ENCODE measurements at regions not wholly inside any gene's neighbourhood (a gene's known extent, or its start where the extent isn't known, plus 50 kb on each side); places are given as distances from the start of the nearest gene placed in this dataset.
A peak's percentile ranks its signal among the peaks of the same experiment; 100 is the strongest.

- Histone ChIP-seq H3K36me3 (replicated peaks in 1 of 2; ENCODE audit: control insufficient read depth in 2 of 2, insufficient read depth in 2 of 2, low read length in 2 of 2) (no peaks in the 10 kb centered on the region), H3K18ac (ENCODE audit: low read length) (no peak overlapping the region), H3K79me1 (ENCODE audit: low read depth, low read length) (no peaks in the 10 kb centered on the region), H2BK12ac (ENCODE audit: low read length) (no peak overlapping the region), H2BK15ac (ENCODE audit: low read length) (no peak overlapping the region), H3K4me3 (ENCODE audit: low read length in 2 of 2) (no peak overlapping the region), H3K4me2 (ENCODE audit: insufficient read depth, low read length, poor library complexity, severe bottlenecking) (no peak overlapping the region), H2BK120ac (ENCODE audit: low read depth, low read length) (no peak overlapping the region), H2AK5ac (ENCODE audit: low read depth, low read length) (no peak overlapping the region), H3K14ac (ENCODE audit: low read length) (no peak overlapping the region), H2BK5ac (ENCODE audit: low read length) (no peak overlapping the region), H3K4ac (ENCODE audit: low read length) (no peak overlapping the region), H3K4me1 (ENCODE audit: control insufficient read depth in 2 of 2, insufficient read depth in 1 of 2, low read depth in 1 of 2, low read length in 2 of 2) (peaks cover 0 to 4% of the 10 kb centered on the region in 2 donors), H4K8ac (ENCODE audit: low read depth, low read length) (no peak overlapping the region), H3K27me3 (ENCODE audit: control insufficient read depth in 3 of 3, insufficient read depth in 3 of 3, low read depth in 1 of 3, low read length in 3 of 3) (no peaks in the 10 kb centered on the region), H4K91ac (ENCODE audit: low read depth, low read length, poor library complexity) (no peak overlapping the region), H2AFZ (ENCODE audit: low read length) (no peak overlapping the region), H3K9ac (ENCODE audit: low read depth, low read length, poor library complexity) (no peak overlapping the region), H3K27ac (replicated peaks; ENCODE audit: low read length) (no peak overlapping the region), H3K9me3 (replicated peaks in 1 of 2; ENCODE audit: control insufficient read depth in 2 of 2, insufficient read depth in 1 of 2, low read depth in 1 of 2, low read length in 2 of 2) (no peaks in the 10 kb centered on the region), H3K23ac (ENCODE audit: low read depth, low read length, poor library complexity) (no peak overlapping the region)
- no peak for DNase-seq (ENCODE audit: low spot score)
- no CpG with 5 or more reads among the region's 3 CpGs for WGBS, 2 donors (ENCODE audit: extremely low coverage in 2 of 2, insufficient read length in 2 of 2, insufficient replicate concordance in 1 of 2)
Observed at GRCh38 chr15:53080484-53080883, 290.3 kb upstream of the ONECUT1 start.

- no peak overlapping the region for H2AFZ ChIP-seq (ENCODE audit: low read length)
- H3K36me3 ChIP-seq (replicated peaks in 1 of 2; ENCODE audit: control insufficient read depth in 2 of 2, insufficient read depth in 2 of 2, low read length in 2 of 2), result no peaks in the 10 kb centered on the region
- H2AK5ac ChIP-seq (ENCODE audit: low read depth, low read length), result no peak overlapping the region
- no peak overlapping the region for H3K27ac ChIP-seq (replicated peaks; ENCODE audit: low read length)
- H3K14ac ChIP-seq (ENCODE audit: low read length), result no peak overlapping the region
- no peak overlapping the region for H3K23ac ChIP-seq (ENCODE audit: low read depth, low read length, poor library complexity)
- H3K4ac ChIP-seq (ENCODE audit: low read length), result no peak overlapping the region
- no peak for DNase-seq (ENCODE audit: low spot score)
- H2BK12ac ChIP-seq (ENCODE audit: low read length), result no peak overlapping the region
- no peak overlapping the region for H3K4me3 ChIP-seq (ENCODE audit: low read length in 2 of 2)
- no peak overlapping the region for H3K18ac ChIP-seq (ENCODE audit: low read length)
- no peak overlapping the region for H3K4me2 ChIP-seq (ENCODE audit: insufficient read depth, low read length, poor library complexity, severe bottlenecking)
- H2BK5ac ChIP-seq (ENCODE audit: low read length), result no peak overlapping the region
- WGBS, 2 donors (ENCODE audit: extremely low coverage in 2 of 2, insufficient read length in 2 of 2, insufficient replicate concordance in 1 of 2), result no CpG with 5 or more reads among the region's 3 CpGs
- peaks cover 0 to 7% of the 10 kb centered on the region in 2 donors for H3K4me1 ChIP-seq (ENCODE audit: control insufficient read depth in 2 of 2, insufficient read depth in 1 of 2, low read depth in 1 of 2, low read length in 2 of 2)
- H3K79me1 ChIP-seq (ENCODE audit: low read depth, low read length), result no peaks in the 10 kb centered on the region
- no peak overlapping the region for H2BK15ac ChIP-seq (ENCODE audit: low read length)
- H2BK120ac ChIP-seq (ENCODE audit: low read depth, low read length), result no peak overlapping the region
- no peak overlapping the region for H3K9ac ChIP-seq (ENCODE audit: low read depth, low read length, poor library complexity)
- no peak overlapping the region for H4K91ac ChIP-seq (ENCODE audit: low read depth, low read length, poor library complexity)
- H3K27me3 ChIP-seq (ENCODE audit: control insufficient read depth in 3 of 3, insufficient read depth in 3 of 3, low read depth in 1 of 3, low read length in 3 of 3), result no peaks in the 10 kb centered on the region
- H3K9me3 ChIP-seq (replicated peaks in 1 of 2; ENCODE audit: control insufficient read depth in 2 of 2, insufficient read depth in 1 of 2, low read depth in 1 of 2, low read length in 2 of 2), result no peaks in the 10 kb centered on the region
- no peak overlapping the region for H4K8ac ChIP-seq (ENCODE audit: low read depth, low read length)
Observed at GRCh38 chr15:53074221-53074620, 284.1 kb upstream of the ONECUT1 start.

GRCh38 chr15:53072077-53072476 is 281.9 kb upstream of the ONECUT1 start:
- H2BK12ac ChIP-seq (ENCODE audit: low read length), result no peak overlapping the region
- no peaks in the 10 kb centered on the region for H3K79me1 ChIP-seq (ENCODE audit: low read depth, low read length)
- no peak overlapping the region for H4K91ac ChIP-seq (ENCODE audit: low read depth, low read length, poor library complexity)
- H3K4me1 ChIP-seq (ENCODE audit: control insufficient read depth in 2 of 2, insufficient read depth in 1 of 2, low read depth in 1 of 2, low read length in 2 of 2), result peaks cover 0 to 7% of the 10 kb centered on the region in 2 donors
- no peak overlapping the region for H3K4me2 ChIP-seq (ENCODE audit: insufficient read depth, low read length, poor library complexity, severe bottlenecking)
- no peak overlapping the region for H3K18ac ChIP-seq (ENCODE audit: low read length)
- H2BK15ac ChIP-seq (ENCODE audit: low read length), result no peak overlapping the region
- no peak overlapping the region for H3K23ac ChIP-seq (ENCODE audit: low read depth, low read length, poor library complexity)
- WGBS, 2 donors (ENCODE audit: extremely low coverage in 2 of 2, insufficient read length in 2 of 2, insufficient replicate concordance in 1 of 2), result no CpG with 5 or more reads among the region's 3 CpGs
- H3K27me3 ChIP-seq (ENCODE audit: control insufficient read depth in 3 of 3, insufficient read depth in 3 of 3, low read depth in 1 of 3, low read length in 3 of 3), result peaks cover 0 to 4% (median 0%) of the 10 kb centered on the region in 3 experiments
- no peak overlapping the region for H2BK5ac ChIP-seq (ENCODE audit: low read length)
- H4K8ac ChIP-seq (ENCODE audit: low read depth, low read length), result no peak overlapping the region
- no peak overlapping the region for H3K4ac ChIP-seq (ENCODE audit: low read length)
- H3K4me3 ChIP-seq (ENCODE audit: low read length in 2 of 2), result no peak overlapping the region
- no peak overlapping the region for H3K14ac ChIP-seq (ENCODE audit: low read length)
- no peaks in the 10 kb centered on the region for H3K36me3 ChIP-seq (replicated peaks in 1 of 2; ENCODE audit: control insufficient read depth in 2 of 2, insufficient read depth in 2 of 2, low read length in 2 of 2)
- H2AFZ ChIP-seq (ENCODE audit: low read length), result no peak overlapping the region
- H2BK120ac ChIP-seq (ENCODE audit: low read depth, low read length), result no peak overlapping the region
- H3K27ac ChIP-seq (replicated peaks; ENCODE audit: low read length), result no peak overlapping the region
- no peak overlapping the region for H2AK5ac ChIP-seq (ENCODE audit: low read depth, low read length)
- no peak overlapping the region for H3K9ac ChIP-seq (ENCODE audit: low read depth, low read length, poor library complexity)
- DNase-seq (ENCODE audit: low spot score), result peak; percentile 82
- H3K9me3 ChIP-seq (replicated peaks in 1 of 2; ENCODE audit: control insufficient read depth in 2 of 2, insufficient read depth in 1 of 2, low read depth in 1 of 2, low read length in 2 of 2), result no peaks in the 10 kb centered on the region

GRCh38 chr15:53068636-53069035 is 278.5 kb upstream of the ONECUT1 start:
- no peak overlapping the region for H3K14ac ChIP-seq (ENCODE audit: low read length)
- H3K4me3 ChIP-seq (ENCODE audit: low read length in 2 of 2), result no peak overlapping the region
- WGBS, 2 donors (ENCODE audit: extremely low coverage in 2 of 2, insufficient read length in 2 of 2, insufficient replicate concordance in 1 of 2), result no CpG with 5 or more reads among the region's 4 CpGs
- no peak overlapping the region for H2BK12ac ChIP-seq (ENCODE audit: low read length)
- H4K91ac ChIP-seq (ENCODE audit: low read depth, low read length, poor library complexity), result no peak overlapping the region
- no peaks in the 10 kb centered on the region for H3K79me1 ChIP-seq (ENCODE audit: low read depth, low read length)
- no peak overlapping the region for H3K27ac ChIP-seq (replicated peaks; ENCODE audit: low read length)
- no peak overlapping the region for H3K4ac ChIP-seq (ENCODE audit: low read length)
- no peak overlapping the region for H2AFZ ChIP-seq (ENCODE audit: low read length)
- no peak overlapping the region for H2BK120ac ChIP-seq (ENCODE audit: low read depth, low read length)
- H3K4me2 ChIP-seq (ENCODE audit: insufficient read depth, low read length, poor library complexity, severe bottlenecking), result no peak overlapping the region
- no peaks in the 10 kb centered on the region for H3K36me3 ChIP-seq (replicated peaks in 1 of 2; ENCODE audit: control insufficient read depth in 2 of 2, insufficient read depth in 2 of 2, low read length in 2 of 2)
- no peaks in the 10 kb centered on the region for H3K9me3 ChIP-seq (replicated peaks in 1 of 2; ENCODE audit: control insufficient read depth in 2 of 2, insufficient read depth in 1 of 2, low read depth in 1 of 2, low read length in 2 of 2)
- no peak overlapping the region for H2AK5ac ChIP-seq (ENCODE audit: low read depth, low read length)
- no peak overlapping the region for H2BK5ac ChIP-seq (ENCODE audit: low read length)
- H2BK15ac ChIP-seq (ENCODE audit: low read length), result no peak overlapping the region
- H3K9ac ChIP-seq (ENCODE audit: low read depth, low read length, poor library complexity), result no peak overlapping the region
- peaks cover 0 to 8% (median 0%) of the 10 kb centered on the region in 3 experiments for H3K27me3 ChIP-seq (ENCODE audit: control insufficient read depth in 3 of 3, insufficient read depth in 3 of 3, low read depth in 1 of 3, low read length in 3 of 3)
- H3K4me1 ChIP-seq (ENCODE audit: control insufficient read depth in 2 of 2, insufficient read depth in 1 of 2, low read depth in 1 of 2, low read length in 2 of 2), result peaks cover 0 to 4% of the 10 kb centered on the region in 2 donors
- no peak overlapping the region for H4K8ac ChIP-seq (ENCODE audit: low read depth, low read length)
- no peak overlapping the region for H3K23ac ChIP-seq (ENCODE audit: low read depth, low read length, poor library complexity)
- DNase-seq (ENCODE audit: low spot score), result no peak
- no peak overlapping the region for H3K18ac ChIP-seq (ENCODE audit: low read length)
